ENCODE measurements at regions not wholly inside any gene's neighbourhood (a gene's known extent, or its start where the extent isn't known, plus 50 kb on each side); places are given as distances from the start of the nearest gene placed in this dataset.
"Not testable (repeated sequence)": the region's sequence is repeated elsewhere in the genome, so short reads cannot be mapped to it uniquely, and the experiment has no call there.

DNA sequence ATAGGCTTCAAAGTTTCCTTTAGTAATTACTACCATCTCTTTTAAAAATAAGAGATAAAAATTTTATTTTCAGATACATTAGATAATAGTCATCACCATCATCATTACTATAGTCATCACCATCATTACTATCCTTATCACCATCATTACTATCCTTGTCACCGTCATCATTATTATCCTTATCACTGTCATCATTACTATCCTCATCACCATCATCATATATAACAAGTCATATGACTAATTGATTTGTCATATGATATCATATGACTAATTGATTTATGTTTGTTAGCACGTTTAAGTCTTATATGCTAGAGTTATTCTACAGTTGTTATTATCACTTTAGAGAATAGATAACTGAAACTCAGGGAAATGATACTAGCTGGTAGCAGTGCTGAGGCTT is 382.1 kb upstream of the CDH18 start:
- no peak for DNase-seq

- no peak for DNase-seq
Observed at GRCh38 chr5:20369518-20369885, 381.5 kb upstream of the CDH18 start.

- no peak for DNase-seq
Observed at GRCh38 chr5:20368571-20369517, 380.8 kb upstream of the CDH18 start.

- no peak for DNase-seq
Observed at GRCh38 chr5:20367178-20367577, 379.2 kb upstream of the CDH18 start.

DNA sequence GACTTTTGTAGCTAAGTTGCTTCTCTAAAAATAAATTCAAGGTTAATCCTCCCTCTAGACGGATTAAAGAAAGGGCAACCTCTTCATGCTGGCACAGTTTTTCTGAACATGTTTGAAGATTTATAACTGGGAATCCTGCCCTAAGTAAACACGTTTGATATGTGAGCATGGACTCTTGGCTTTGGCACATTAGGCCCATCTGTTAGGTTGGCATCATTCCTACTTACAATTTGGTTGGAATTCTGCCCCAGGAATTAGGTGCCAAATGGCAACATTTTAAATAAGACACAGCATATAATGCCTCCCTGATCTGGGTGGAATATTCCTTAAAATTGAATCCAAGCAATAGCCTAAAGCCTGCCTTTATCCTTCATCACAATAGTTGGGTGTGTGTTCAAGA is 372.3 kb upstream of the CDH18 start:
- DNase-seq: no peak

GRCh38 chr5:20359377-20359776 is 371.4 kb upstream of the CDH18 start:
- no peak for DNase-seq

DNA sequence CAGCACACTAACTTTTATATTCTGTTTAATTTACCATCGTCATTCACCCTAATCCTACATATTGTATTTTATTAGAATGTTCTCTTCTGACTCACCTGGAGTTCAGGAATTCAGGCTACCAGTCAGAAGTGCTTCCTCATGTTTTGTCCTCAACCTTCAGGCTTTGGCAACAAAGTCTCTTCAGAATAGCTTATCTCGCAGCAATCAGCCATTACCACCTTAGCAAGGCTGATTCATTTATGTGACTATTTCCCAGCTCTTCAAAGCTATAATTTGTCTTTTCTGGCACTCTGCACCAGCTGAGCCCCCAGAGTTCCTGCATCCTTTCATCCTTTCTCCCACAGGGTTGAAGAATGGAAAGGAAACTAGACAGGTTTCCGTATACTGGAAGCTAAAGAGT is 365.5 kb upstream of the CDH18 start:
- DNase-seq: no peak

DNA sequence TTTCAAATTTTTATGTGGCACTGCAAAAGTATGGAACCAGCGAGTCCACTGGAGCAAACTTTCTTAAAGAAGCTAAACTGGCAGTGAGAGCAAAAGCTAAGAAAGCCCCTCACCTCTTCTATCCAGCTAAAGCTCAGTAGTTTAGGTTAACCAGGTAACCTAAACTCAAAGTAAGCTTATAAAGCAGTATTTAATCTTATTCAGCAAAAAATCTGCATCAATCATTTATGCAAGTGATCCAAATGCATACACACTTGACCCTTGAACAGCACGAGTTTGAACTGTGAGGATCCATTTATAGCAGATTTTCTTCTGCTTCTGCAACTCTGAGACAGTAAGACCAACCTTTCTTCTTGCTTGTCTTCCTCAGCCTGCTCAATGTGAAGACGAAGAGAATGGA is 363.8 kb upstream of the CDH18 start:
- DNase-seq: no peak

DNA sequence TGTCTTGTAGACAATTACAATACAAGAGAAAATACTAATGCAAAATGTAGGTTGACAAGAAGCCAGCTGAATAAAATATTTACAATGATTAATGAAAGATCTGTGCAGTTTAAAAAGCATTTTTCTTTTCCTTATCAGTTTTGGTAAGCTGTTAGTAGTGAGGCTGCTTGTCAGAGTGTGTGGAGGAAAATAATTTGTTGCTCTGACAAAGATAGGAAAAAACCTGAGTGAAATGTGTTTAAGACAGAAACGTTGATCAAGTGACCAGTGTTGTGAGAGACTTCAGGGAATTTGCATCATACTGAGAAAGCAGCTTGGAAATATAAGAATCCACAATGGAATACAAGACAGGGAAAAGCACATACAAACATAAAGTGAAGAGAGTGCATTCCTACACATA is 360.3 kb upstream of the CDH18 start:
- DNase-seq: no peak

- DNase-seq: no peak
Observed at GRCh38 chr5:20347334-20347733, 359.3 kb upstream of the CDH18 start.

GRCh38 chr5:20340126-20340525 is 352.1 kb upstream of the CDH18 start:
- DNase-seq: no peak

- DNase-seq: no peak
Observed at GRCh38 chr5:20335978-20336377, 348.0 kb upstream of the CDH18 start.

- DNase-seq: no peak
Observed at GRCh38 chr5:20331826-20332225, 343.8 kb upstream of the CDH18 start.

GRCh38 chr5:20323323-20323722 is 335.3 kb upstream of the CDH18 start:
- no peak for DNase-seq

GRCh38 chr5:20307391-20307790 is 319.4 kb upstream of the CDH18 start:
- no peak for DNase-seq

- DNase-seq: peak; percentile 27
Observed at GRCh38 chr5:20305463-20305862, 317.5 kb upstream of the CDH18 start.

- DNase-seq: not testable (repeated sequence)
Observed at GRCh38 chr5:20304570-20304969, 316.6 kb upstream of the CDH18 start.

DNA sequence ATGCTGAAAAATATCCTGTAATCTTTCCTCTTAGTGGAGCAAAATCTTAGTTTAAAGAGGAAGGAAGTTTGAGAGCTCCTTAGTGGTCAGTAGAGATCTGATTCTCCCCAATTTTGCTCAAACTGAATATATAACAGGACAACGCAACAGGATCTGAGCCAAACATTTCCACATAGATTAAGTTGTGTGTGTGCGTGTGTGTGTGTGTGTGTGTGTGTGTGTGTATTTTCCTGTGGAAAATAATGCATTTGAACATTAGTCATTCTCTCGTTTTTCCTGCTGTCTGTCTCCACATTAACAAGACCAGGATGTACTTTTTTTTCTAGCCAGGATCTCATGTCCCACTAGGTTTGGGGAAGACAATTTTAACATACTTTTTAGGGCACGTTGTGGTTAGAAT is 312.1 kb upstream of the CDH18 start:
- DNase-seq: no peak

- DNase-seq: no peak
Observed at GRCh38 chr5:20294696-20295095, 306.7 kb upstream of the CDH18 start.

GRCh38 chr5:20291766-20292165 is 303.8 kb upstream of the CDH18 start:
- DNase-seq: no peak

DNA sequence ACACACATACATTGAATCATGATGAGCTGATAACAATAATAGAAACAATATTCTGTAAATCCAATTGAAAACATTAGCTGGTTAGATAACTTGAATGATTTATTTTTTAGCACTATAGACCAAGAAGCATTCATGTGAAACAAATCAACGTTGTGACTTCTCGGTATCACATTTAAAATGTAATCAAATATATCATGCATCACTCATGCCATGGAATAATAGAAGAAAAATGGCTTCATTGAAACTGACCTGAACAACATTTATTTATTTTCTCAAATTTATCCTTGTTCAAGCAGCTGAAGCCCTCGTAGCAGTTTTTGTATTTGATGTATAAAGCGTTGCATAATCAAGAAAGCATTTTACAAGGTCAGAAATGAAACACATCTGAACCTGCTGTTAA is 299.6 kb upstream of the CDH18 start:
- no peak for DNase-seq

DNA sequence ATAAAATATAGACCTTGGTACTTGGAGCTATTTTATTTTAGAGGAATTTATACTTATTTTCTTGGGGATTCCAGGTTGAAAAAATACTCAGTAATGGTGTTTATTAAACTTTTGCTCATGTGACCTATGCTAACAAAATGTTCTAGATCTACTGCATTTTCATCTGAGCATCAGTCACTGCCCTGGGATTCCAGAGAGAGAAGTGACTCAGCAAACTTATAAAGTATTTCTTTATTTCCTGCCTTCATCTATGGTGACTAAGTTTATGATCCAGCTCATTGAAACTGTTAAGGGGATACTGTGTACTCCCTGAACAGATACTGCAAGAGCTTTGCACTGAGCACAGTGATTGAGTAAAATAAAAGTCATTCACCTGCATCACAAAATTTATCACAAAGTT is 298.5 kb upstream of the CDH18 start:
- DNase-seq: no peak

DNA sequence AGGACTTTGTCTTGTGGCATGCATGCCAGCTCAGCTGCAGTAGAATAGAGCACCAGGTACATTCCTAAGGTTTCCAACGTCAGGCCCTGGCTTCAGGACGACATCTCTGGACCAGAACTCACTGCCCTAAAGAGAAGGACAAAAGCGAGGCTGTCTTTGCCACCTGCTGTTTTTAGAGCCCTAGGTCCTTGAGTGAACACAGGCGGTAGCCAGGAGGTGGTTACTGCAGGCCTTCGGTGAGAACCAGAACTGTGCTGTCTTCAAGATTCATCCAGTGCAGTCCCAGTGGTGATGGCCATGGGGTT is 288.9 kb upstream of the CDH18 start:
- DNase-seq: no peak

GRCh38 chr5:20276061-20276958 is 288.3 kb upstream of the CDH18 start:
- DNase-seq: no peak
